ENCODE measurements at regions not wholly inside any gene's neighbourhood (a gene's known extent, or its start where the extent isn't known, plus 50 kb on each side); places are given as distances from the start of the nearest gene placed in this dataset.

DNA sequence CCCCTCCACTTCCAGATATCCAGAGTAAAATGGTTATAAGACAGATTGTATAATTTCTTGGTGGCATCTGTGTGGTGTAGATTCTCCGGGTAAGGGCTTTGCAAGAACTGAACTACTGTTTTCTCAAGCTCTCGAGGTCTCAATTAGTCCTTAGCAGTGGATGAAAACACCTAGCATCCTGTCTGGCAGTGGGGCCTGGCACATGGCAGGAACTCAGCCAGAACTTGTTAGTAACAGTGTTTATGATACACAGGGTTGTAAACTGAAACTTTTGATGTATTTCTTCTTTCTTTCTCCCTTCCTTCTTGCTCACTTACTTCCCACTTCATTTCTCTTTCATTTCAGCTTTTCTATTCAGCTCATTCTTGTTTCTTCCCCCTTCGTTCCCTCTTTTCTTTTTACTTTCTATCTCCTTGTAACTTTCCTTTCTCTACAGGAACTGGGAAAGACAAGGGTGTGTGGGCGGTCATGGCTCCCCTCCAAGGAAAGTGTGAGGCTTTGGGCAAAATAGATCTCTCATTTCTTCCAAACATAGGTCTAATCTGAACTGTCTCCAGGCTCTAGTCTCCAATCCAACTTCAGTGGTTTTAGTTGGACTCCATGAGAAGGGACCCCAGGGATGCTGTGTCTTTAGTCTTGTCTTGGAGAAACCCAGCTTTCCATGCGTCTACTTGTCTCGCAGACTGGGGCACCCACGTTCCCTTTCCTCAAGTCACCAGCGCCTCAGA lies 159.7 kb downstream of the PAH start (continued):
- TF ChIP-seq SP1 (IDR thresholded peaks at IDR 0.05; ENCODE audit: low read depth, low read length): no peak
- no peak for TF ChIP-seq BACH1 (IDR thresholded peaks at IDR 0.05; ENCODE audit: low read length)
- no peak for TF ChIP-seq SIX5 (IDR thresholded peaks at IDR 0.05; ENCODE audit: low read depth, low read length)

Data from H1 (cell line).